BE2C (cell line): ENCODE measurements at regions not wholly inside any gene's neighbourhood (a gene's known extent, or its start where the extent isn't known, plus 50 kb on each side); places are given as distances from the start of the nearest gene placed in this dataset.

Experiments
- DNase-seq: peaks from one replicate; pipeline ENCODE4 v3.0.0-alpha.2; 2020
- H3K27me3 ChIP-seq: fragments of 250-450 bp; sonication (Bioruptor Pico); 2 replicates; pipeline ENCODE4 v1.5.1; 2020; ENCODE audit warnings: mild to moderate bottlenecking
- H3K36me3 ChIP-seq: fragments of 250-450 bp; sonication (Bioruptor Pico); 2 replicates; pipeline ENCODE4 v1.5.1; 2020; ENCODE audit warnings: mild to moderate bottlenecking
- H3K4me1 ChIP-seq: fragments of 250-450 bp; sonication (Bioruptor Pico); 2 replicates; pipeline ENCODE4 v1.5.1; 2020
- H3K4me3 ChIP-seq: 2 replicates; pipeline ENCODE4 v1.5.1; 2011; ENCODE audit warnings: low read depth, low read length
- H3K9me3 ChIP-seq: fragments of 250-450 bp; sonication (Bioruptor Pico); 2 replicates; pipeline ENCODE4 v1.5.1; 2020
- CTCF ChIP-seq: IDR thresholded peaks from 2 replicates; pipeline ENCODE4 v1.5.1; 2012; ENCODE audit warnings: mild to moderate bottlenecking, low read depth, low read length

DNA sequence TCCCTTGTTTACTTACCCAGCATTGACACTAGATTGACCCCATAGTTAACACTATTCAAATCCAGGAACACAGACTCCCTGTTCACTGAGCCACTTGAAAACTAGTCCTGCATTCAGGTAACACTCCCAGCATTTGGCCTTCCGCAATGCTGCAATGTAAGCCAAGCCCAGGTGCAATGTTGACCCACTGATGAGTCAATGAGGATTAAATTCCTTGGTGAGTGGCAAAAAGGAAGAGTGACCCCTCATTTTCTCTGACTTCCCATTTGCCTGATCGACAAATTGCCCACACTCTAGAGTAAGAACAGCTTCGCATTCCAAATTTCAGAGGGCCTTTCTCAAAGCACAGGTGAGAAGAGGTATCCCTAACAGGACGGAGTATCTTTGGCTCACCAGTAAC lies 251.9 kb downstream of the FBXO15 start:
- Histone ChIP-seq H3K4me1 (no peaks in the 10 kb centered on the region), H3K4me3 (no peak overlapping the region), H3K9me3 (no peaks in the 10 kb centered on the region), H3K36me3 (no peaks in the 10 kb centered on the region), H3K27me3 (no peaks in the 10 kb centered on the region)
- no peak for DNase-seq
- no peak for TF ChIP-seq CTCF

- Histone ChIP-seq H3K9me3 (no peaks in the 10 kb centered on the region), H3K4me3 (no peak overlapping the region), H3K27me3 (no peaks in the 10 kb centered on the region), H3K4me1 (no peaks in the 10 kb centered on the region), H3K36me3 (no peaks in the 10 kb centered on the region)
- no peak for TF ChIP-seq CTCF
- DNase-seq = no peak
These were observed 253.8 kb downstream of the FBXO15 start for GRCh38 chr18:73893880-73894279.

- DNase-seq = no peak
- Histone ChIP-seq H3K9me3 (no peaks in the 10 kb centered on the region), H3K36me3 (no peaks in the 10 kb centered on the region), H3K27me3 (no peaks in the 10 kb centered on the region), H3K4me1 (no peaks in the 10 kb centered on the region), H3K4me3 (no peak overlapping the region)
- TF ChIP-seq CTCF = no peak
These were observed 255.8 kb downstream of the FBXO15 start for GRCh38 chr18:73891572-73892421.

DNA sequence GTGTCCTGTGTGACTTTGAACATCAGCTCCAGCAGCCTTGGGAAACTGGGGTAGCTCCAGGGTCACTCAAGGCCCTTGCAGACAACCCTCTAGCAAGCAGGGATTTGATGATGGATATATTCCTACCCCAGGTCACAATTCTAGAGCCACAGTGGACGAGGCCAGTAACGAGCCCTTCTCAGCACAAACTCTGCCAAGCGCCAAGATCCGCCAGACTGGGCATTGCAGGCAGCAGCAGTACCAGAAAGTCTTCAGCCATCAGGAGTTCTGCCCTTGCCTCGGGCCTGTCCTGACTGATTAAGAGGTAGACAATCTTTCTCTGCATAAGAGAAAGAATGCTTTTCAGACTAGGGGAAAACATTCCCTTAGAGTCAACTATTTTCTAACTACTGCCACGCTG lies 259.1 kb downstream of the FBXO15 start:
- Histone ChIP-seq H3K36me3 (no peaks in the 10 kb centered on the region), H3K27me3 (no peaks in the 10 kb centered on the region), H3K4me3 (no peak overlapping the region), H3K9me3 (no peaks in the 10 kb centered on the region), H3K4me1 (no peaks in the 10 kb centered on the region)
- TF ChIP-seq CTCF = no peak
- DNase-seq = no peak

GRCh38 chr18:73887801-73888200 lies 259.8 kb downstream of the FBXO15 start:
- Histone ChIP-seq H3K4me1 (no peaks in the 10 kb centered on the region), H3K4me3 (no peak overlapping the region), H3K9me3 (no peaks in the 10 kb centered on the region), H3K36me3 (no peaks in the 10 kb centered on the region), H3K27me3 (no peaks in the 10 kb centered on the region)
- no peak for DNase-seq
- no peak for TF ChIP-seq CTCF

GRCh38 chr18:73884868-73885267 lies 262.8 kb downstream of the FBXO15 start:
- no peak for DNase-seq
- H3K4me3 ChIP-seq = no peak overlapping the region
- no peaks in the 10 kb centered on the region for H3K9me3 ChIP-seq
- no peak for TF ChIP-seq CTCF
- H3K27me3 ChIP-seq = no peaks in the 10 kb centered on the region
- no peaks in the 10 kb centered on the region for H3K4me1 ChIP-seq
- no peaks in the 10 kb centered on the region for H3K36me3 ChIP-seq
